ENCODE measurements at regions not wholly inside any gene's neighbourhood (a gene's known extent, or its start where the extent isn't known, plus 50 kb on each side); places are given as distances from the start of the nearest gene placed in this dataset.

DNA sequence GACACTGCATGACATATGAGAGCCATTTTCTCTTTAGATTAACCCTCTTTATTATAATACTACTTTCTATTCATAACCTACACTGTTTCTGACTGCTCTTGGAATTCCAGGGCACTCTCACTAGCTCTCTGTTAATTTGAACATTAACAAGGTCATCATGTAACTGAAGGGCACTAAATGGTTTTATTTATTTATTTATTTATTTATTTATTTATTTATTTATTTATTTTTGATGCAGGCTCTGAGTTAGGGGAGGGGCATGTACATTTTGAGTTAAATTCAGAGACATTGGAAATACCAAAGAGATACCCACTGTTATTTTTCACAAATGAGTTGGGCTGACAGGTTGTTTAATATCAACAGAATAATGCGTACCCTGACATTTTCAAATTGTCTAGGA, 1038.7 kb upstream of the NRXN1 start:
- no peaks in the 10 kb centered on the region for H3K9me3 ChIP-seq
- 98 to 100% methylated on average over 1 of the region's 1 CpG for WGBS, 2 donors
- H3K4me1 ChIP-seq, result no peaks in the 10 kb centered on the region
- no peaks in the 10 kb centered on the region for H3K27me3 ChIP-seq
- intact Hi-C loops (cut with DNase I), result no loop called here
- DNase-seq, result no peak
- TF ChIP-seq, protein P1, sequence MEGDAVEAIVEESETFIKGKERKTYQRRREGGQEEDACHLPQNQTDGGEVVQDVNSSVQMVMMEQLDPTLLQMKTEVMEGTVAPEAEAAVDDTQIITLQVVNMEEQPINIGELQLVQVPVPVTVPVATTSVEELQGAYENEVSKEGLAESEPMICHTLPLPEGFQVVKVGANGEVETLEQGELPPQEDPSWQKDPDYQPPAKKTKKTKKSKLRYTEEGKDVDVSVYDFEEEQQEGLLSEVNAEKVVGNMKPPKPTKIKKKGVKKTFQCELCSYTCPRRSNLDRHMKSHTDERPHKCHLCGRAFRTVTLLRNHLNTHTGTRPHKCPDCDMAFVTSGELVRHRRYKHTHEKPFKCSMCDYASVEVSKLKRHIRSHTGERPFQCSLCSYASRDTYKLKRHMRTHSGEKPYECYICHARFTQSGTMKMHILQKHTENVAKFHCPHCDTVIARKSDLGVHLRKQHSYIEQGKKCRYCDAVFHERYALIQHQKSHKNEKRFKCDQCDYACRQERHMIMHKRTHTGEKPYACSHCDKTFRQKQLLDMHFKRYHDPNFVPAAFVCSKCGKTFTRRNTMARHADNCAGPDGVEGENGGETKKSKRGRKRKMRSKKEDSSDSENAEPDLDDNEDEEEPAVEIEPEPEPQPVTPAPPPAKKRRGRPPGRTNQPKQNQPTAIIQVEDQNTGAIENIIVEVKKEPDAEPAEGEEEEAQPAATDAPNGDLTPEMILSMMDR (IDR thresholded peaks at IDR 0.05), result no peak
- no peak for ATAC-seq
- no peaks in the 10 kb centered on the region for H3K36me3 ChIP-seq
- H3K4me3 ChIP-seq, result no peak overlapping the region
- H3K27ac ChIP-seq, result no peak overlapping the region

DNA sequence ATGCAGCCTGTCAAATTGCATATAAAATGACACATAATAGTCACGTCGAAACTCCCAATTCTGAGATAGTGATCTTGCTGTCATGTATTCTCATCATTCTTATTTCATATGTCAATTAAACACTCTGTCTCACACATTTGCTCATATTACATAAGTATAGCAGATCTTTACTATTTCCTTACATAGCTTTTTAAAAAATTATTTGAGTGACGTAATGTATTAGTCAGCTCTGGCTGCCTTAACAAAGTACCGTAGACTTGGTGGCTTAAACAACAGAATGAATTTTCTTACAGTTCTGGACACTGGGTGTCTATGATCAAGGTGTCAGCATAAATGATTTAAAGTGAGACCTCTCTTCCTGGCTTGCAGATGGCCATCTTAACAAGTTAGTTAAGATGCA, 1032.3 kb upstream of the NRXN1 start:
- H3K27me3 ChIP-seq, result no peaks in the 10 kb centered on the region
- 92 to 97% methylated on average over 4 of the region's 4 CpGs for WGBS, 2 donors
- H3K27ac ChIP-seq, result no peak overlapping the region
- DNase-seq, result no peak
- H3K36me3 ChIP-seq, result no peaks in the 10 kb centered on the region
- ATAC-seq, result no peak
- no peaks in the 10 kb centered on the region for H3K4me1 ChIP-seq
- no peak overlapping the region for H3K4me3 ChIP-seq
- intact Hi-C loops (cut with DNase I), result no loop called here
- TF ChIP-seq, protein P1 (IDR thresholded peaks at IDR 0.05), result no peak
- H3K9me3 ChIP-seq, result peaks cover 0 to 4% (median 0%) of the 10 kb centered on the region in 11 donors

DNA sequence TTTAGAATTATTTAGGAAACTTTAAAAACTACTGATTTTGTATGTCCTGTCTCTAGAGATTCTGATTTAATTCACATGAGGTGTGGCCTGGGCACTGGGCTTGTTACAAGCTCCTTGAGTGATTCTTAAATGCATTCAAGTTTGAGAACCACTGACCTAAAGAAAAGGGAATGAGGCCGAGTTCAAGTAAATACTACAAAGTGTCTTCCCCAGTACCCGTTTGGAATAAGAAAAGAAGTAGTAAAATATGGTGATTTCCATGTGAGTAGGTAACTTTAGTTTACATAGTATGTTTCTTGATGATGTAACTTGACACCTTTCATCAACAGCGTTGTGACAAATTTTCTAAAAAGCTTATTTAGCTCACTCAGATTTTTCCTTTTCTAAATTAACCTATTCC, 1022.9 kb upstream of the NRXN1 start:
- intact Hi-C loops (cut with DNase I), result no loop called here
- WGBS, 2 donors, result 51 to 56% methylated on average over 3 of the region's 3 CpGs
- ATAC-seq, result no peak

DNA sequence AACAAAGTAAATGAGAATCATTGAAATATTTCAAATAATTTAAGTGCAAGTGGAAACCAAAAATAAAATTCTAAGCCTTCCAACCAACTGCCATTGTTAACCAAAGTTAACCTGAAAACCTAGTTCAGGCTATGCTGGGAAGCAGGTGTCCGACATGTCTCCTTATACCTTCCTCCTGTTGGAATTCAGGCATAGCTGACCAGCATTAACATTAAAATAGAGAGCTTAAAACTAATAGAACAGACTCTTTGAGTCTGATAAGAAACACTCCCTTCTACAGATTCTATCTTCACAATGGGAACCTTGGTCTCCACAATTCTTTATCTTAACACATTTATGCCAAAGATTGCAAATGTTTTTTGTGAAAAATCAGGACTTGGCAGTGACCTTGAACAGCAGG, 1004.9 kb upstream of the NRXN1 start:
- WGBS, 2 donors, result 85 to 87% methylated on average over 1 of the region's 1 CpG
- no peaks in the 10 kb centered on the region for H3K4me1 ChIP-seq
- intact Hi-C loops (cut with DNase I), result no loop called here
- H3K36me3 ChIP-seq, result no peaks in the 10 kb centered on the region
- ATAC-seq (no peak), DNase-seq (no peak)
- TF ChIP-seq, protein P1 (IDR thresholded peaks at IDR 0.05), result no peak
- H3K27me3 ChIP-seq, result no peaks in the 10 kb centered on the region
- H3K4me3 ChIP-seq, result no peak overlapping the region
- no peak overlapping the region for H3K27ac ChIP-seq
- H3K9me3 ChIP-seq, result no peaks in the 10 kb centered on the region

More for the DNA sequence above, 1022.9 kb upstream of the NRXN1 start:
- no peak overlapping the region for H3K27ac ChIP-seq
- DNase-seq, result no peak
- no peak overlapping the region for H3K4me3 ChIP-seq
- no peaks in the 10 kb centered on the region for H3K36me3 ChIP-seq
- H3K27me3 ChIP-seq, result no peaks in the 10 kb centered on the region
- TF ChIP-seq, protein P1 (IDR thresholded peaks at IDR 0.05), result no peak
- H3K9me3 ChIP-seq, result peaks cover 0 to 25% (median 0%) of the 10 kb centered on the region in 11 donors
- no peaks in the 10 kb centered on the region for H3K4me1 ChIP-seq

DNA sequence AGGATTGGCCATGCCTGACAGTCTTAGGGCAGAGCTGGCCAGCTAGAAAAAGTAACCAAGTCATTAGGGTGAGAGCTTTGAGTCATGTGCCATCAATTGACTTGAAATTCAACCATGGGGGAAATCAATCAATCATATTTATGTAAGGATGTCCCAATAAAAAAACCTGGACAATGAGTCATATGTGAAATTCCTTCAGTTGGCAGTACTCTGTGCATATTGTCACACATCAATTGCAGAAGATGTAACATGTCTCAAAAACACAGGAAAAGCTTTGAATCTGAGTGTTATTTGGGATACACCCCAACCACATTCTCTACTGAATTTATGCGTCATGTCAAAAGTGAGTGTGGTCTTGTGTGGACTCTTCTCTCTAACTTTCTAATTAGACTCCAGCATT, 1004.1 kb upstream of the NRXN1 start:
- no peaks in the 10 kb centered on the region for H3K36me3 ChIP-seq
- no peaks in the 10 kb centered on the region for H3K27me3 ChIP-seq
- H3K4me1 ChIP-seq, result no peaks in the 10 kb centered on the region
- DNase-seq (no peak), ATAC-seq (no peak)
- intact Hi-C loops (cut with DNase I), result no loop called here
- H3K27ac ChIP-seq, result no peak overlapping the region
- H3K4me3 ChIP-seq, result no peak overlapping the region
- TF ChIP-seq, protein P1 (IDR thresholded peaks at IDR 0.05), result no peak
- 95 to 97% methylated on average over 1 of the region's 1 CpG for WGBS, 2 donors
- H3K9me3 ChIP-seq, result no peaks in the 10 kb centered on the region
